ENCODE measurements at regions not wholly inside any gene's neighbourhood (a gene's known extent, or its start where the extent isn't known, plus 50 kb on each side); places are given as distances from the start of the nearest gene placed in this dataset.
A peak's percentile ranks its signal among the peaks of the same experiment; 100 is the strongest.
"Not testable (repeated sequence)": the region's sequence is repeated elsewhere in the genome, so short reads cannot be mapped to it uniquely, and the experiment has no call there.

- not testable (repeated sequence) for DNase-seq
Observed at GRCh38 chr1:149700677-149701567, 81.6 kb upstream of the FCGR1A start.

- DNase-seq, result peak; percentile 19
Observed at GRCh38 chr1:149708192-149708853, 74.2 kb upstream of the FCGR1A start.

GRCh38 chr1:149711651-149712050 is 70.8 kb upstream of the FCGR1A start:
- DNase-seq, result not testable (repeated sequence)

GRCh38 chr1:149712154-149712927 is 70.2 kb upstream of the FCGR1A start:
- not testable (repeated sequence) for DNase-seq

- DNase-seq, result not testable (repeated sequence)
Observed at GRCh38 chr1:149713513-149713912, 69.0 kb upstream of the FCGR1A start.

- DNase-seq, result not testable (repeated sequence)
Observed at GRCh38 chr1:149713952-149714351, 68.5 kb upstream of the FCGR1A start.

GRCh38 chr1:149724618-149725302 is 57.7 kb upstream of the FCGR1A start:
- not testable (repeated sequence) for DNase-seq

- DNase-seq, result not testable (repeated sequence)
Observed at GRCh38 chr1:149726688-149727087, 55.8 kb upstream of the FCGR1A start.

GRCh38 chr1:149728598-149728997 is 53.9 kb upstream of the FCGR1A start:
- not testable (repeated sequence) for DNase-seq
